Pancreas (tissue), 10 donors: ENCODE measurements at regions not wholly inside any gene's neighbourhood (a gene's known extent, or its start where the extent isn't known, plus 50 kb on each side); places are given as distances from the start of the nearest gene placed in this dataset.

Experiments
- ATAC-seq, 4 donors: fragments of 200-7000 bp; cut with Tn5 transposase; one replicate each; pipeline versions ENCODE4 v1.8.0 to v1.9.1; 2020; ENCODE audit warnings: mild to moderate bottlenecking in 4 of 4, moderate library complexity in 4 of 4
- DNase-seq, 6 donors: peaks; one replicate each; pipeline ENCODE4 v3.0.0-alpha.2; 2020
- FAIRE-seq: peaks from 2 replicates; lab custom pipeline; 2012; peaks lifted over from hg19 to GRCh38; lab: Jason Lieb, UNC
- H3K27ac ChIP-seq, 4 donors: fragments of 200-600 bp; sonication (generic); 1 replicate in 3 of 4; 2 replicates in 1 of 4; pipeline versions ENCODE4 v1.5.0 to v1.8.0; 2020
- H3K27me3 ChIP-seq, 4 donors: fragments of 200-600 bp; one replicate each; pipeline ENCODE4 v1.8.0; 2021
- H3K36me3 ChIP-seq, 3 donors: fragments of 200-600 bp; sonication (generic) in 1 of 3; one replicate each; pipeline versions ENCODE4 v1.5.0 to v1.8.0; 2020 to 2021
- H3K4me1 ChIP-seq, 3 donors: fragments of 200-600 bp; one replicate each; pipeline ENCODE4 v1.8.0; 2021
- H3K4me3 ChIP-seq, 4 donors: fragments of 200-600 bp; sonication (generic) in 2 of 4; one replicate each; pipeline versions ENCODE4 v1.5.0 to v1.8.0; 2020 to 2021
- H3K9me3 ChIP-seq, 4 donors: fragments of 200-600 bp; one replicate each; pipeline ENCODE4 v1.8.0; 2021
- CTCF ChIP-seq, 4 donors: fragments of 200-600 bp; sonication (generic) in 3 of 4; IDR thresholded peaks; one replicate each; pipeline versions ENCODE4 v1.5.0 to v1.8.0; 2021; ENCODE audit warnings: antibody characterized with exemption in 4 of 4
- WGBS, 2 donors: extraction: QIAGEN DNeasy Blood & Tissue Kit; methylation state at CpG; one replicate each; pipeline ENCODE4 v1.1.7; 2013; 5-methylcytosine and 5-hydroxymethylcytosine counted together
- intact Hi-C, 3 donors: fragments of 100-400 bp; cut with DNase I; formaldehyde crosslinking; loops; one replicate each; pipeline versions ENCODE4 v1.11.1 to v1.14.2; 2022
- donor health status: healthy with polysubstance abuse.
- donor health status: DM: no; HTN: no; CAD: no; lungs with moderate emphysema.
- donor health status: DM: no; HTN: no; CAD: no.
- donor health status: control.
- donor health status: control.
- donor health status: Bipolar disorder and iron deficiency.
- donor health status: DM: yes; HTN: yes; CAD: no.
- donor health status: DM: no; HTN: no; CAD: no.
- donor health status: DM: no; HTN: no; CAD: no.
- donor health status: DM: yes; HTN: yes; CAD: no.

DNA sequence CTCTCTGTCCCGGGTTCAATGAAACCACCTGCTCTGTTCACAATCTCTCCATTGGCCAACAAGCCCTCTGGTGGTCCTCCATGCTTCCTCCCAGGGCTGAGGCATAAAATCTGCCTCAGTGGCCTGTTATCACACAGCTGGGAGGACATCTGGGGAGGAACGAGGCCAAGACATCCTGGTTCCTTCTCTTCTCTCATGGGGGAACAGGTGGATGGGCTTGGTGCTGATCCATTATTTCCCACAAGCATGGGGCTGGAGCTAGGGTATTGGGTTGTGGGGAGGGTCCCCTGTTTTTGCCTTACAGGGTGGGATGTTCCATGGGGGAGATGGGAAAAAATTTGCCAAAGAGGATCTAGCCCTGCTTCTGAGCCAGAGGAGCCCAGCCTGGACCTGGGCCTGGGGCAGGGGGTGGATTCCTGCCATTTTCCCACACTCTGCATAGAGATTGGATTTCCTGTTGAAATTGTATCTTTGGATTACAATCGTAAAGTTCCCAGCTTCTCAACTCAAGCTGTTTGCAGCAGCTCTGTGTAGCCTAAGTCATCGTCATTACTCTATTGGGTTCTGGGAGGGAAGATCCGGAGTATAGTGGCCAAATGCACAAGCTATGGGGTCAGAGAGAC, 124.7 kb downstream of the NAV1 start:
- Histone ChIP-seq H3K27me3 (no peaks in the 10 kb centered on the region), H3K4me3 (no peak overlapping the region), H3K4me1 (no peaks in the 10 kb centered on the region), H3K9me3 (no peaks in the 10 kb centered on the region), H3K27ac (no peak overlapping the region), H3K36me3 (no peaks in the 10 kb centered on the region)
- no peak for TF ChIP-seq CTCF (IDR thresholded peaks at IDR 0.05)
- ATAC-seq: no peak
- intact Hi-C loops: no loop called here
- 83 to 89% methylated on average over 5 of the region's 5 CpGs for WGBS, 2 donors
- no peak for FAIRE-seq
- no peak for DNase-seq

DNA sequence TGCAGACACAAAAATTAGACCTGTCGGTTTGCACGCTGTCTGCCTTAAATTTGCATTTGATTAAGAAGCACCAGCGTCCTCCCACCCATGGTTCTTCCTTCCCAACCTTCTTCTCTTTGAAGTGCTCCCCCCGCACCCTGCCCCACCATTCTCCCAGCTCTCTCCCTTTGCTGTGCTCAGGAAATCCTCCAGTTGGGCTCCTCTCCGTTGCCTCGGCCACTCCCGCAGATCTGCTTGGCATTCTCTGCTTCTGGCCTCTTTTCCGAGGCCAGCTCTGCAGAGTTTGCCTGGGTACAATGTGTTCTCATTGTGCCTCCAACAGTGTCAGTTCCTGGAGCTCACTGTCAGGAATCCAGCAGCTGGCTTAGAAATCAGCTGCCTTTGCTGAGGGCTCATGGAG, 126.1 kb downstream of the NAV1 start:
- Histone ChIP-seq H3K27ac (no peak overlapping the region), H3K36me3 (no peaks in the 10 kb centered on the region), H3K9me3 (no peaks in the 10 kb centered on the region), H3K4me1 (no peaks in the 10 kb centered on the region), H3K27me3 (no peaks in the 10 kb centered on the region), H3K4me3 (no peak overlapping the region)
- no peak for FAIRE-seq
- TF ChIP-seq CTCF (IDR thresholded peaks at IDR 0.05): no peak
- no peak for DNase-seq
- WGBS, 2 donors: 80 to 93% methylated on average over 8 of the region's 8 CpGs
- intact Hi-C loops: no loop called here
- no peak for ATAC-seq

GRCh38 chr1:201666102-201666501, 127.2 kb downstream of the NAV1 start:
- Histone ChIP-seq H3K27ac (no peak overlapping the region), H3K4me3 (no peak overlapping the region), H3K4me1 (no peaks in the 10 kb centered on the region), H3K9me3 (no peaks in the 10 kb centered on the region), H3K27me3 (no peaks in the 10 kb centered on the region), H3K36me3 (no peaks in the 10 kb centered on the region)
- ATAC-seq: no peak
- no peak for DNase-seq
- intact Hi-C loops: no loop called here
- no peak for TF ChIP-seq CTCF (IDR thresholded peaks at IDR 0.05)
- WGBS, 2 donors: 89 to 92% methylated on average over 5 of the region's 5 CpGs
- no peak for FAIRE-seq

DNA sequence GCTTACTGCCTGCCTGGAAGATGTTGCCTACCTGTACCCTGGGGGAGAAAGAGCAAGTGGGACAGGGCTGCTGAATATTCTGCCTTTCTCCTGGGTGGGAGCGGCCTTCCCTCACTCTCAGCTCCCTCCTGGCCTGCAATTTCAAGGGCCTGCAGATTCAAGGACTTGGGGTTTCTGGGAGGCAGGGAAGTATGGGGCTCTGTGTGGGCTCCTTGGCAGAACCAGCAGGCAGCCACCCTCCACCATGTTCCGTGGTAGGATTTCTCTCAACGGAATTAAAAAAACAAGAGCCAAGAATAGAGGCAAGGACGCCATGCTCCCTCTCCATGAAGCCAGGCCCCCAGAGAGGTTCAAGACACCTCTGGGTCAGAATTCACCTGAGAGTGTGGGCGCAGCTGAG, 127.7 kb downstream of the NAV1 start:
- H3K27ac ChIP-seq: no peak overlapping the region
- H3K36me3 ChIP-seq: no peaks in the 10 kb centered on the region
- H3K9me3 ChIP-seq: no peaks in the 10 kb centered on the region
- FAIRE-seq: no peak
- intact Hi-C loops: no loop called here
- no peaks in the 10 kb centered on the region for H3K27me3 ChIP-seq
- H3K4me3 ChIP-seq: no peak overlapping the region
- no peak for ATAC-seq
- H3K4me1 ChIP-seq: no peaks in the 10 kb centered on the region
- no peak for DNase-seq
- TF ChIP-seq CTCF (IDR thresholded peaks at IDR 0.05): no peak
- 86 to 90% methylated on average over 5 of the region's 5 CpGs for WGBS, 2 donors

- no peak overlapping the region for H3K4me3 ChIP-seq
- WGBS, 2 donors: 80 to 87% methylated on average over 5 of the region's 5 CpGs
- no peak for TF ChIP-seq CTCF (IDR thresholded peaks at IDR 0.05)
- no peak overlapping the region for H3K27ac ChIP-seq
- H3K9me3 ChIP-seq: no peaks in the 10 kb centered on the region
- intact Hi-C loops: no loop called here
- FAIRE-seq (no peak), DNase-seq (no peak), ATAC-seq (no peak)
- H3K27me3 ChIP-seq: no peaks in the 10 kb centered on the region
- H3K36me3 ChIP-seq: no peaks in the 10 kb centered on the region
- no peaks in the 10 kb centered on the region for H3K4me1 ChIP-seq
These were observed 128.6 kb downstream of the NAV1 start for GRCh38 chr1:201667479-201667878.
